Esophagus mucosa (tissue), 1 donor: ENCODE measurements at regions not wholly inside any gene's neighbourhood (a gene's known extent, or its start where the extent isn't known, plus 50 kb on each side); places are given as distances from the start of the nearest gene placed in this dataset.
"Not testable (repeated sequence)": the region's sequence is repeated elsewhere in the genome, so short reads cannot be mapped to it uniquely, and the experiment has no call there.

Experiments used
- ATAC-seq: fragments of 200-7000 bp; cut with Tn5 transposase; one replicate; pipeline ENCODE4 v1.9.1; 2020
- donor health status: DM: yes; HTN: yes; CAD: no.

DNA sequence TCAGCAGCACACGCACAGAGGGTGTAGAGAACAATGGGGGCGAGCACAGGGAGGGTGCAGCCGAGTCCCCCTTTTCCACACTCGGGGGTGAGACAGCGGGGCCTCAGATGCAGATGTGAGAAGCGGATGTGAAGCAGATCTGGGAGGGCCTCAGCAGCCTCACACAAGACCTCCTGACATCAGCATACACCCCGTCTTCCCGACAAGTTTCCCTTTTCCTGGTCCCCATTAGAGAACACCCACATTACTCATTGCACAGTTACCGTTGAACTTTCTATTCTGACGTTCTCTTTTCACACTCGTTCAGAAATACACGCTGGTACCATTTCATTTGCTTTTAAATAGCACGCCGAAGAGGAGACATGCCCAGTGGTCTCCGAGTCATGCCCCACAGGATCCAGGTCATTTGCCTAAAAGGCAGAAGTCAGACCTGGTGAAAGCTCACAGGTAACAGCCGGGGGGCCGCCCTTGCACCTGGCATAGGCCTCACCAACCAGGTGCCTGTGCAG lies 129.5 kb upstream of the ID2 start:
- ATAC-seq, result no peak

DNA sequence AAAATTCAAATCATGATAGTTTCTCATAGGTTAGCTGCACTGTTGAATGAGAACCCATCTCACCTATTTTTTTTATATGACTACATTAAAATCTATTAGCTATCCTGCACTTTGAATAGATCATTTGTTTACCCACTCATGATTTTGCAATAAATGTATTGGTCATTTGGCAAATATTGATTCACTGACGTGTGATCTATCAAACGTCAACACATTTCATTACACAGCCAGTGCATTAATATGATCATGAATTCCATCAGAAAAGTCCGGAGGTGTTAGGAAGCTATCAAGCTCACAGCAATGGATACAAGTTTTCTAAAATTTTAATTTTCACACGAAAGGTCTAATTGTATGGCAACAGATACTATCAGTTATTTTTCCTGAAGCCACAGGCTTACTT lies 128.2 kb upstream of the ID2 start:
- ATAC-seq, result no peak

DNA sequence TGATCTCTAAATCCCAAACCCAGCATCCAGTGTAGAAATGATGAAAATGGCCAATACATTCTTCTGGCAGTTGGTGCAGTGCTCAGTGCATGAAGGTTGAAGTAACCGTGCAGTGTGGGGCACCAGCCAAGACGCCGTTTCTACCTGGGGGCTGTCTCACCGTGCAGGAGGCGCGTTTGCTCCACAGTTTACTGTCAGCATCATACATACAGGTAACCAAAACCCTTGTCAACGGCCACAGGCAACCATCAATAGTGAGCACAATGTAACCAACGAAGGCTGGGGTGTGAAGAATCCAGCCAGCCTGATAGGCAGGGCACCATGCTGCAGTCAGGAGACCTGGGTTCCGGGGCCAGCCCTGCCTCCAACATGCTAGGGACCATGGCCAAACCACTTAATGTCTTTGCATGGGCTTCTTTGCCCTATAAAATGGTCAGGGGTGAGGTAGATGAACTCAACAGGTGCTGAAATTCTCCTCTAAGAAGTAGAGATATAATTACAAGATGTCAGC lies 127.5 kb upstream of the ID2 start:
- ATAC-seq, result no peak

- ATAC-seq, result no peak
Observed at GRCh38 chr2:8555543-8555942, 126.3 kb upstream of the ID2 start.

GRCh38 chr2:8558096-8558495 lies 123.8 kb upstream of the ID2 start:
- no peak for ATAC-seq

DNA sequence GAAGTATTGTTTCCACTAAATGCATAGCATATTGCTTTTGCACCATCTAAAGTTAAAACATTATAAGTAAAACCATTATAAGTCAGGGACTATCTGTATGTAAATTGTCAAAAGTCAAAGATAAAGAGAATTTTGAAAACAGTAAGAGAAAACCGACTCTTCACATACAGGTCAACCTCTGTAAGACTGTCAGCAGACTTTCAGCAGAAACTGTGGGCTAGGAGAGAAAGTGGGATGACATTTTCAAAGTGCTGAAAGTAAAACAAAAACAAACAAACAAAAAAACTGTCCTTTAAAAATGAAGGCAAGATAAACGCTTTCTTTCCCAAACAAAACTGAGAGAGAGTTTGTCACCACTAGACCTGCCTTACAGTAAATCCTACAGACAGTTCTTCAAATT lies 122.9 kb upstream of the ID2 start:
- ATAC-seq, result no peak

DNA sequence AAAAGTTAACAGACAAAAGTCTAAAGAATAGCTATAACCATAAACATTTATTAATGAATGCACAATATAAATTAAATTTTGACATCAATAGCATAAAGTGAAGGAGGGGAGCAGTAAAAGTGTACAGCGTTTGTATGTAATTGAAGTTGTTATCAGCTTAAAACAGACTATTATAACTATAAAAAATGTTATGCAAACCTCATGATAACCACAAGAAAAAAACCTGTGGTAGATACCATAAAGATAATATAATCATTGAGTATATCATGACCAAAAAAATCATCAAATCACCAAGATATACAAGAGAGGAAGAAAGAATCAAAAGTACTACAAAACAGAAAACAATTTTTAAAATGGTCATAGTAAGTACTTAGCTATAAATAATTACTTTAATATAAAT lies 122.1 kb upstream of the ID2 start:
- no peak for ATAC-seq

- not testable (repeated sequence) for ATAC-seq
Observed at GRCh38 chr2:8561692-8562091, 120.2 kb upstream of the ID2 start.

- ATAC-seq, result no peak
Observed at GRCh38 chr2:8563814-8564474, 117.9 kb upstream of the ID2 start.

GRCh38 chr2:8564475-8564874 lies 117.4 kb upstream of the ID2 start:
- no peak for ATAC-seq

- no peak for ATAC-seq
Observed at GRCh38 chr2:8565399-8566154, 116.3 kb upstream of the ID2 start.

GRCh38 chr2:8566155-8566670 lies 115.6 kb upstream of the ID2 start:
- no peak for ATAC-seq

DNA sequence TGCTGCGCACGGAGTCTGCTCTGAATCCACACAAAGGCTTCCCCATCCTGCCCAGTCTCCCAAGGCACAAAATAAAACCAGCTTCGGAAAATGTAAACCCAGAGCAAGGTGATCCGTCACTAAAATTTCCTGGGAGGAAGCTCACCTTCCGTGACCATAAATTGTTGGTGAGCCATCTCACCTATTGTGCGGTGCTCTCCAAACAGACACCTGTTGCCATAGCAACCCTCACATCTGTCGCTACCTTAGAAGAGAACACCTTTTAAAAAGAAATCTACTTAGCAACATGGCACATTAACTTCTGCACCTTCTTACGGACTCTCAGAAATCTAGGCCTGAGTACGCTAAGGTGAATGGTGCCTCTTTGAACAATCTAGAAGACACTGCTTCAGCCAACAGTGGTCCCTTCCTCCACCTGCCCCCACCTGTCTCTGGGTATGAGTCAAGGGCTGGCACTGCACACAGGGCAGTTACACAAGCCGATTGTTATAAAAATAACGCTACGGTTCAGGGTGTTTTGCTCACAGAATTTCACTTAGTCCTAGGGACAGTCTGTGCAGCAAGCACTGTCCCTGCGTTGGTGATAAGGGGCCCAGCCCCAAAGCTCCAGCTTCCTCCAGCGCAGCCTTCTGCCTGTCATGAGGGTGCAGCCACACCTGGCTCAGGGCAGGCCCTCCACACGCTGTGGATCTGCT lies 114.9 kb upstream of the ID2 start:
- no peak for ATAC-seq

GRCh38 chr2:8567469-8568260 lies 114.2 kb upstream of the ID2 start:
- no peak for ATAC-seq

DNA sequence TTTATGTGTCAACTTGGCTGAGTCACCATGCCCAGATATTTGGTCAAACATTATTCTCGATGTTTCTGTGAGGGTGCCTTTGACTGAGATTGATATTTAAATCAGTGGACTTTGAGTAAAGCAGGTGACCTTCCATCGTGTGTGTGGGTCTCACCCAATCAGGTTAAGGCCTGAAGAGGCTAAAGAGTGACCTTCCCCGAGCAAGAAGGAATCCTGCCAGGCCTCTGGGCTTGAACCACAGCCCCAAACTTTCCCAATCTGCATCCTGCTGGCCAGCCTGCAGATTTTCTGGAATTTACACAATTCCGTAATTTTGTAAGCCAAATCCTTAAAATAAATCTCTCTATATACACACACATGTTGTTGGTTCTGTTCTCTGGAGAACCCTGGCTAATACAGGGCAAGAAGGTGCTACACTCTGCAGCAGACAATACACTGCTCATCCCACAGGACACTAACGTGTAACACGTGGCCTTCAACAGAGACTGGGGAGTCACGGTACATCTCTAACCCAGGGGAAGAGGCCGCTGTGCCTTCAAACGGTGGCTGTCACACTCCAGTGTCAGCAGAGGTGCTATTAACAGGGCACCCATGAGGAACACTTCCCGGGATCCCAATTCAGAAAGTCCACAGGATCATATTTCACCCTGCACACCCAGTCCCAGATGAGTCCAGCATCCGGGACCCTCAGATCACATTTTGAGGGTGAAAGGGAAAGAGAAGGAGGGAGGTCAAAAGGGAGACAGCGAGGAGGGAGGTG lies 113.1 kb upstream of the ID2 start:
- no peak for ATAC-seq

DNA sequence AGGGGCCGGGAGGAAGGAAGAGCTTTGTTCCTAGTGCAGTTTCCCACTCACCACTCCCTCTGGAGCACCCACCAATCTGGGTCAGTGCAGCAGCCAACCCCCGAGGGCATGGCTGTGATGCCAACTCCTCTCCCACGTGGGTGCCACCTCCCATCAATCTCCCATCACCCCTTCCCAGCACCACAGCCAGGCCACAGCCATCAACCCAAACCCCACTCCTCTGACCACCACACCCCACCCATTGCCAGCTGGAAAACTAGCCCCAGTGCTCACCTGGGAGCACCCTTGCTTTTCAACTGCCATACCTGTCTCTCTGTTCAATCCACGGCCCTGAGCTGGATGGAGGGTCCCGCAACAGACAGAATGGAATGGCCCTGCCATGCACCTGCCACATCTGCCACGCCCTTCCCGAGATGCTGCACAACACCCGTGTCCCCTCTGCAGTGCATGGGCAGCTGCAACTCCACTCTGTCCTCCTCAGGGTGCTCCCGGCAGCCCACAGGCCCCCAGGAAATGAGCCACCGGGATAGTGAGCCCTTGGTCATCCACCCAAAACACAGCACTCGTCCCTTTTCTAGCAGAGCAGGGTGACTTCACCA lies 112.4 kb upstream of the ID2 start:
- ATAC-seq, result no peak

DNA sequence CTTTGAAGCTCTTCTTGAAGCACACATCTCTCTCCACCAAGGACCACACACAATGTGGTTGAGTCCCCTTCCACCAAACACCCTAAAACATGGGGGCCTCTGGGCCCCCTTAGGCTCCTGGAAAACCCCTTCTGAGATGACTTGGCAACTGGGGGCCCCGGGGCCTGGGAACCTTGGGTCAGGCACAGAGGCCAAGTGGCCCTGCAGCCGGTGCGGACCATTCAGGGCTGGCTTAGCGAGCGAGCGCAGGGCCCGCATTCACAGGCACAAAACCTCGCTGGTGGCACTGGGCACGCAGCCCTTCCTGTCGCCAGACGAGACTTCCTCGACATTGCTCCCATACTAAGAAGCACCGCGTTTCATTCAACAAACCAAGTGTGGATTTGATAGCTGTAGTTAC lies 111.2 kb upstream of the ID2 start:
- no peak for ATAC-seq

GRCh38 chr2:8571301-8571791 lies 110.5 kb upstream of the ID2 start:
- no peak for ATAC-seq

GRCh38 chr2:8571792-8572499 lies 109.9 kb upstream of the ID2 start:
- ATAC-seq, result no peak

DNA sequence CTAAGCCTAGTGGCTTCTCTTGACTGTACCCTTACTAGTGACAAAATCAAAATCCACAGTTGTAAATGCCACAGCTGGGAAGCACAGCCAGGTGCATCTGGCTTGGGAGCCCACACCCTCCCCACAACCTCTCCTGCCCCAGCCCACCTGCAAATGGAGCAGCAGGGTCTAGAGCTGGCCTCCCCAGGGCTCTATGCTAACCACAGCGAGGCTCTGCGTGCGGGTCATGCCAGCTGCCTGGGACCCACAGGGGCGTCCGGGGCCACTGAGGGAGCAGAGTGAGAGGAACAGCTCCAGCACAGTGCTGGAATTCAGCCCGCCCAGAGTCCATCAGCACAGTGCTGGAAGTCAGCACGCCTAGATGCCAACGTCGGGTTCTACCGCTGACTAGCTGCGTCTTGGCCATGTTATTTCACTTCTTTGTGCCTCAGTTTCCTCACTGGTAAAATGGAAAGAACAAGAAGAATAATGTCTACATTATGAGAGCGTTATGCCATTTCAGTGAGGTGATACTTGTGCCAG lies 109.1 kb upstream of the ID2 start:
- no peak for ATAC-seq
